Putamen (tissue), 1 donor: ENCODE measurements at regions not wholly inside any gene's neighbourhood (a gene's known extent, or its start where the extent isn't known, plus 50 kb on each side); places are given as distances from the start of the nearest gene placed in this dataset.
"Not testable (repeated sequence)": the region's sequence is repeated elsewhere in the genome, so short reads cannot be mapped to it uniquely, and the experiment has no call there.

ENCODE experiments used
- DNase-seq: peaks from one replicate; pipeline ENCODE4 v3.0.0-alpha.2; 2016; ENCODE audit warnings: low spot score

DNA sequence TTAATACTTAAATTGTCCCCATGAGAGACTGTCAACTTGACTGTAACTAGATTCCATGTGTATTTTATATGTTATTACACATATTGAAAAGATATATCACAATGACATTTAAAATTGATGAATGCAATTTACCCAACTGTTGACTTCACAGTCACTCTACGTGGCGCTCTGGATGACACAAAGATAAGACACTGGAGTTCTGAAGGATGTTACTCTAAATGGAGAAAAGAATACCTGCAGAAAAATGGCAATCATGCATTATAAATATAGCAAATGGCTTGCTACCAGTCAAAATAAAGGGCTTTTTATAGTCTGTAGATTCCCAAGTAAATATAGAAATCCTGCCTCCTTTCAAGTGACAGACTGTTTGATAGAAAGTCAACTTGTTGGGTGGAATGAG lies 143.6 kb upstream of the KLF6 start:
- no peak for DNase-seq

GRCh38 chr10:3928078-3928477 lies 143.1 kb upstream of the KLF6 start:
- DNase-seq: no peak

DNA sequence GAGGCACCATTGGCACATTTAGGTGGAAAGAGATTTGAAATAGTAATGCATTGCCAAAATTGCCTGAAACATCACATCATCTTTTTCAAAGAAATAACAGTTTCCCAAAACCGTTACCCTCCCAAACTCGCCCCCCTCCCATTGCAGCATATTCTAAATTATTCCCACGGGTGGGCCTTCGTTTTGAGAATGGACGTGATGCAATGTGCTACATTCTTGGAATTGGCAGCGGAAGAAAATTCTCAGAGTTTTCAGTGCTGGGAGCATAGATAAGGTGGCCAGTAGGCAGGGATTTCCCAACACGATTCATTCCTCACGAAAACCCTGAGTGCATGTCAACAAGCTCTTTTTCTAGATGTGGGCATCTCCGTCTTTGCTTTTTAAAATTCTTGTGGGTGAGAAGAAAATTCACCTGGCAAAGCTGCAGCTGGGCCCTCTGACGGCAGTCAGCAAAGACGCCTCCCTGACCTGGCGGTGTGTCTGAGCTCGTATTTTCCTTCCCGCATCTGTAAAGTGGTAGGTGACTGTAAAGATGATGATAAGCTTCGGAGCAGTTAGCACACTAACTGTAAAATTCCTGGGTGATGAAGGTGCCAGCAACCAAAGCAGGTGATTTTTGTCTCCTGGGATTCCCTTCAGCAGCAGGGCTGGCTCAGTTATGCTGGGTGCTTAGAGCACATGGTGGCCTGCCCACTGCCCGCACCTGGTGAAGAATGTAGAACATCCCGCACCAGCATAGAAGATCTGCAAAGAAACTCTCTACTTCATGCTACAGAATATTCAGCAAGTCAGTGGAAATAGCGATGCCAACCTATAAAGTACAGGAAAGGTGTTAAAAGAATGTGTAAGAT lies 141.9 kb upstream of the KLF6 start:
- no peak for DNase-seq

DNA sequence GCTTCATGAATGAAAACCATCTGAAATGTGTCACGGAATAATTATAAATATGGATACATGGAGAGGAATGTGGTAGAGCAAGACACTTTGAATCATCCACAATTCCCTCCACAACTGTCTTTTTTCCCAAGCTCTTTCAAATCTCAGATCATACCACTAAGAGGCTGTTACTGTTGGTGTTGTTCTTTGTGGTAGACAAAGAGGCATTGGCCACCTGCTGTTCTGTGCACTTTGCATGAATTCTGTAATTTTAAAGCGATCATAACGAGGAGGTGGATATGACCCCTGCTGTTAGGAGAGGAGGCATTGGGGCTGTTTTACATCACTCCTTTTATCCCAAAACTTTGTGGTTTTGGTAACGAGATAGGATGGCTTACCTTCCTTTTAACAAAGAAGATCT lies 141.2 kb upstream of the KLF6 start:
- DNase-seq: no peak

DNA sequence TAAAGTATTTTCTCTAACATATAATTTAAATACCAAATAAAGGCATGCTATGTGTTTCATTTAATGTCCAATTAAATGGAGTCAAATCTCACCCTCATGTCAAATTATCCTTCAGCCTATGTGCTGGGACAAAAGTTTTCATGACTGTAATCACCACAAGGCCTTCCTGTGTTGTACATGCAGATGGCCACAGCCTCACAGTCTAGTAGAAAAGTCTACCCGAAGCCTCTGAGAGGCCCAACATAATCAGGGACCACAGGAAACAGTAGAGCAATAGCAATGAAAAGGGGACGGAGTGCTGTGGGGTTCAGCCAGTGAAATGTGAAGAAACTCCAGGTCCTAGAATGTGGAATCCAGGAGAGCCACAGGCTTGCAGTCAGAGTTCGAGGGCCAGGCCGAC lies 140.2 kb upstream of the KLF6 start:
- DNase-seq: no peak

GRCh38 chr10:3924344-3924743 lies 139.3 kb upstream of the KLF6 start:
- no peak for DNase-seq

DNA sequence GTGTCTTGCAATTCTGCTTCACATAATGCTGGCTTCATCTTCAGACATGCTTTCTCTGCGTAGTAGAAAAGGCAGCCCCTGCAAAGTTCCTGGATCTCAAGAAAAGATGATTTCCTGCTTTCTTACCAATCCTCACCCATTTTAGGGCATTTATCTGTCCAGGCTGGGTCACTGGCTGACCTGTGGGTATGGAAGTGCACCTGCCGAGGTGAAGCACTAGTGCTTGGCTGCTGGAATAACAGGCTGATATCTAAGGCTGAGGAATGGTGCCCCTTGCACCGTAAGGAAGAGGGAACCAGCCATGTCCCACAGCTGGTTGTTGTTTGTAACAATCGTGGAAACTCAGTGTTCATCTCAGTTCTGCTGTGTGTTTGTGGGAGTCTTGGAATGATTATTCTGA lies 138.0 kb upstream of the KLF6 start:
- DNase-seq: no peak

GRCh38 chr10:3919709-3920308 lies 134.8 kb upstream of the KLF6 start:
- DNase-seq: no peak

DNA sequence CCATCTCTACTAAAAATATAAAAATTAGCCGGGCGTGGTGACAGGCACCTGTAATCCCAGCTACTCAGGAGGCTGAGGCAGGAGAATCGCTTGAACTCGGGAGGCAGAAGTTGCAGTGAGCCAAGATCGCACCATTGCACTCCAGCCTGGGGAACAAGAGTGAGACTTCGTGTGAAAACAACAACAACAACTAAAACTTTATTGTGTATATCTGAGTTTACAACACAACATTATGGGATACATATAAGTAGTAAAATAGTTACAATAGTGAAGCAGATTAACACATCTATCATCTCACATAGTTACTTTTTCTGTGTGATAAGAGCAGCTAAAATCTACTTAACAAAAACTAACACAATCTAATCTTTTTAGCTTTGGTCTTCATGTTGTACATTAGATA lies 132.4 kb upstream of the KLF6 start:
- not testable (repeated sequence) for DNase-seq

GRCh38 chr10:3914733-3915132 lies 129.7 kb upstream of the KLF6 start:
- DNase-seq: no peak

- no peak for DNase-seq
Observed at GRCh38 chr10:3911713-3912442, 126.9 kb upstream of the KLF6 start.

GRCh38 chr10:3911241-3911640 lies 126.2 kb upstream of the KLF6 start:
- no peak for DNase-seq

DNA sequence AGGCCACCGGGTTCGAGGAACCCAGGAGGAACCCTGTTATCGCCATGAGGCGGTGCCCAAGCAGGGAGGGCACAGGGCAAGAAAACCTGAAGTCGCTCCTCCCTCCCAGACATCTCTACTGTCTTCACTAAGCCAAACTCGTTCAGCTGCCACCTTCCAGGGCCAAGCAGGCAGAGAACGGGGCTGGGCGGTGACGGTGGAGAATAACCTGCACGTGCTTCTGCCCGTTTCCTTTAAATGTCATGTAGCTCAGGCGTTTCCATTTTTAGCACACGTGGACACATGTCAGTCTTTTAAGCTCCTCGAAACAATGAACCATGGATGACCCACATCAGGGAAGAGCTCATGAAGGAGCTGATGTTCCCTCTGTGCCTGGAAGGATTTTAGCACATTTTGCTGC lies 124.3 kb upstream of the KLF6 start:
- DNase-seq: no peak

DNA sequence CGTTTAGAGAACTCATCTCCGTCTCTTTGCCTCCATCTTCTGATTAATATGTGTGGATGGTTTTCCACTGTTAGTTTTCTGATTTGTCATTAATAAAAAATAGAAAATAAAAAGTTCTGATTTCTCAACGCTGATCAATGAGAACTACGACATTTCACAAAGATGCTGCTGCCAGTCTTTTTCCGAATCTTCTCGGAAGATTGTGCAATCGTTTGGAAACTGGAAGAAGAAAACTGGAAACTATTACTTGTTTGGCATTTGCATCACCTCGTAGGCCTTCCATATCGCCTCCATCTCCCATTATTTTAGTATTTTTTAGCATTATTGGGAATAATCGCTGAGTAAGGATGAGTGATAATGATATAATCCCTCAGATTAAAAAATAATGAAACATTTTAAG lies 123.2 kb upstream of the KLF6 start:
- no peak for DNase-seq

DNA sequence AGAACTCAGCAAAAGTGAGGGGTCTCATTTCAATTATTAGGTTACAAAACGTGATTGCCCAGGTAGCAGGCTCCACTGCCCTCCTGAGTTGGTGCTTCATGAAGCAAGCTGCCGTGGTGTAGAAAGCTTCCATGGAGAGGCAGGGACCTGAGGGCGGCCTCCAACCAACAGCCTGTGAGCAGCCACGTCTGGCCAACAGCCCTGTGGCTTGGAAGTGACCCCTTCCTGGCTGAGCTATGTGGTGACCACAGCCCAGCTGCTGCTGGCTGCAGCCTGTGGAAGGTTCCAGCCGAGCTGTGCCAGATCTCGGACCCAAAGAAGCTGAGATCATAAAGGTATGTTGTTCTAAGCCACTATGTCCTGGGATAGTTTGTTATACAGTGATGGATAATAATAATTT lies 122.5 kb upstream of the KLF6 start:
- DNase-seq: no peak

GRCh38 chr10:3906511-3907111 lies 121.6 kb upstream of the KLF6 start:
- DNase-seq: no peak

DNA sequence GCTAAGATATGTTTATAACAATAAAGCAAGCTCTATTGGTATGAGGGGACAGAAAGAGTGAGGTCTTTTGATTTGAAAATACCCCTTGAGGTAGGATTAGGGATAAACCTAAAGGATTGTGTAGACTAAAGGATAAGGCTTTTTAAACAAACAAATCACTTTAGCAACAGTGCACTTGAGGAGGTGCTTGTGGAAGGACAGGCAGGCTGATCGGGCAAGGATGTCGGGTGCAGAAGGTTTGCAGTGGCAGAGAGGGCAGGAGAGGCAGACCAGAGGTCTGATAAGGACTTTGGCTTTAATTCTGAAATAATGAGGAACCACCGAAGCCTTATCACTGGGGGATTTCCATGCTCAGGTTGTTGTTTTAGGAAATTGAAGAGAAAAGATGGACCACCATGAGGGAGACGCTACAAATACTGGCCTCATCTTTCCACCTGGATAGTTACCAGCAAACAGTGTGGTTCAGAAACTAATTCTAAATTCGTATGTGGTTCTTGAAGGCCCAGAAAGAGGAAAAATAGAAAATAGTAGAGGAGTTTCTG lies 119.5 kb upstream of the KLF6 start:
- DNase-seq: no peak

DNA sequence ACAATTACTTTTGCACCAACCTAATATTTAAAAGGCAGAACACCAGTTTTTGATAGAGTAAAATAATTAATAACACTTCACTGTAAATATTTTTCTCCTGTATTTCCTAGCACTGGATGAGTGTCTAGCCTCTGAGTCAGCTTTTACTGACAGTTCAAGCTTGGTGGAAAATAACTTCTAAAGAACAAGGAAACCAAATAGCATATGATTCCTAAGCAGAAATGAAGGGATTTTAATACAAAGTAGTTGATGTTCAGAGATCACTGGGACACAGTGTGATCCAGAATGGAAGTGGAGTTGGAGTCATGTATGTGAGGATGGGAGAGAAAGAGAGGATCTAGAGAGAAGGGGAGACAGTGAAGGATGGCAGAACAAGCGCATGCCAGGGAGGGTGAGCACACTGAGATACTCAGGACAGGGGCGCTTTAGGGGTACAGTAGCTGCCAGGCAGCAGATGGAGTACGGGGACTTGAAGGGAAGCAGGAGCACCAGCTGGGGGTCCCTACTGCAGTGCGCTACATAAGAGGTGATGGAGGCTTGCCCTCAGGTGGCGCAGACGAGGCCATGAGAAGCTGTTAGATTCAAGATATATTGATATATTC lies 117.9 kb upstream of the KLF6 start:
- DNase-seq: no peak

DNA sequence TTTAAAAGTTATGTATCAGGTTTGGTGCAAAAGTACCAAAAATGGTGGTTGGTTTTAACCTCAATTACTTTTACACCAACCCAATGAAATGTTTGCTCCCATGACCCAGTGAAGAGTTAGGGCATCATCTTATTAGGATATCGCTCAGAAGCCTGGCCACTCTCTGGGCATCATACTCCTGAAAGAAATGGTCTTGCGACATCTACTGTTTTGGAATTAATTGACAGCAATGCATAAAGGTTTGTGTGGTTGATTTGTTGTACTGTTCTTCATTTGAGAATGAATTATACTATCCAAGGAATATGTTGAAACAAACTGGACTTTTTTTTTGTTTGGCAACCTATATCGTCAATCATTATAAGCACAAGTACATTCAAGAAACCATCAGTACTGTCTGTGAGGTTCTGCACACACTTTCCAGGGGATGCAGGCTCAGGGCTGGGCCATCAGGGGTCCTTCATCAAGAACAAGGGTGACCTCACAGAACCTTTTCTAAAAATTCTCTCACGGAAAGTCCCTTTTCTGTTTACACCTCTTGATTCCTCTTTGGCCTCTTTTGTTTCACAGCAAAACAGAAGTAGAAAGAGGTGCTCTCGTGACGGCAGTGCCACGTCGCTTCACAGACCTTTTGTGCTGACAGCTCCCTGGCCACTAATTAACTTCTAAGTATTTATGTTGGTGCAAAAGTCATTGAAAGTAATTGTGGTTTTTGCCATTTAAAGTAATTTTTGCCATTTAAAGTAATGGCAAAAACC lies 117.2 kb upstream of the KLF6 start:
- DNase-seq: no peak

- DNase-seq: no peak
Observed at GRCh38 chr10:3901370-3901769, 116.4 kb upstream of the KLF6 start.

GRCh38 chr10:3900391-3900790 lies 115.4 kb upstream of the KLF6 start:
- no peak for DNase-seq
